HG02870 (cell line): ENCODE measurements at regions not wholly inside any gene's neighbourhood (a gene's known extent, or its start where the extent isn't known, plus 50 kb on each side); places are given as distances from the start of the nearest gene placed in this dataset.

Source experiments
- ATAC-seq: cut with Tn5 transposase; IDR thresholded peaks from one replicate; pipeline ENCODE4 v1.9.1; 2021; ENCODE audit warnings: mild to moderate bottlenecking, moderate library complexity; ENCODE audit not compliant: unreplicated experiment

GRCh38 chr13:50513300-50513877, 330.1 kb downstream of the DLEU7 start:
- no peak for ATAC-seq

- ATAC-seq = no peak
Measured at GRCh38 chr13:50514249-50514648, 329.2 kb downstream of the DLEU7 start.

GRCh38 chr13:50518131-50518530, 325.4 kb downstream of the DLEU7 start:
- ATAC-seq = no peak

GRCh38 chr13:50518781-50519201, 324.7 kb downstream of the DLEU7 start:
- ATAC-seq = no peak

DNA sequence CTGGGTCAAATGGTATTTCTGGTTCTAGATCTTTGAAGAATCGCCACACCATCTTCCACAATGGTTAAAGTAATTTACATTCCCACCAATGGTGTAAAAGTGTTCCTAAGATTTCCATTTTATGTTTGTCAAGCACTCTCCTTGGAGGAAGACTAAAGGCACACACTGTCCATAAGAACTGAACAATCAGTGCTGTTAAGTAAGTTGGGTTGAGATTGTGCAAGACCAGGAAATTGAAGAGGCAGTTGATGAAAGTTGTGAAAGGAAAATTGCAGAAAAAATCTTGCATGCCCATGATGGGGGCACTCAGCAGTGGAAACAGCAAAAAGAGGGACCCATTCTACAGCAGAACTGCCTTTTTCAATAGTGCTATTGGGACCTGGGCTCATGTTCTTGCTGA, 323.6 kb downstream of the DLEU7 start:
- ATAC-seq = no peak

- ATAC-seq = no peak
Measured at GRCh38 chr13:50521006-50521830, 322.3 kb downstream of the DLEU7 start.

DNA sequence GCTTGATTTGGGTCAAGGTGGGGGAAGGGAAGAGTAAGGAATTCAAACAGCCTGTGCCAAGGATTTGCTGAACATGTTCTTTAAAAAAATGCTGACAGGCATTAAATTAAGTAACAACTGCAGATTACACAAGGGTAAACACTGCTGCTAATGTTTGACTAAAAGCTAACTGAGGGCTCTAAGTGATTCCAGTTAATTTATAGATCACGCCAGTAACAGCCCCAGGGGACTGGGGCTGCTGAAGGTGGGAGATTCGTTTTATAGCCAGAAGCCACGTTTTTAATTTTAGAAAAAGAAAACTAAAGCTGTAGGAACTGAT, 321.7 kb downstream of the DLEU7 start:
- ATAC-seq = no peak

GRCh38 chr13:50522506-50522905, 321.0 kb downstream of the DLEU7 start:
- no peak for ATAC-seq

GRCh38 chr13:50523307-50523706, 320.2 kb downstream of the DLEU7 start:
- ATAC-seq = no peak

DNA sequence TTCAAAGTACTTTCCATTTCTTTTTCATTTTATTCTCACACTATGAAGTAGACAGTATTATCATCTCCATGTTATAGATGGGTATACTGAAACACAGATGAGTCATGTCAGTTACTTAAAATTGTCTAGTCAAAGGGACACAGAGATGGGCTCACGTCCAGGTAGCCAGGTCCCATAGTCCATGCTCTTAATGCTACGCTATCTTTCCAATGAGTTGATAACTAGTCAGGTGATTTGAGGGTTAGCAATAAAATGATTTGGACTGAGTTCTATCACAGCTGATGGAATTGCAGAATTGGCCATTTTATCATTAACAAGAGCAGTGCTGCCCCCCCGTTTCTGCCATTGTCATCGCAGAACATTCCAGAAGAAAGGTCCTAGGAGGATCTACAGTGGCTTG, 318.9 kb downstream of the DLEU7 start:
- ATAC-seq = no peak

DNA sequence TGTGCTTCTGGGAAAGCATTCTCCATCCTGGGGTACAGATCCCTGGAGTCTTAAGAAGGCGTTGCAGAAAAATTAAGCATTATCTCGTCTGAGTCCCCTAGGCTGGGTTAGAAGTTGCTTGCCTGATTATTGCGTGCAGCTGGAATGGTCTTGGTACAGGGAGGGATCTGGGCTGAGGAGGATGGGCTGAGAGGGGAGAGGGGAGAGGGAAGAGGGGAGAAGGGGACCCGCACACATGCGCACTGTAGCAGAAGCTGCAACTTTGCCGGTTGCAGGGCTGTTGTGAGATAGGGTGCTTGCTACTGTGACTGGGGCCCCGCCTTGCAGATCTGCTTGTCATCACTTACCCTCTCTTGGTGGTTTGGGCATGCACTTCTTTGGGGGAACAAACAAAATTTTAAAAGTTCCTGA, 316.8 kb downstream of the DLEU7 start:
- ATAC-seq = no peak

DNA sequence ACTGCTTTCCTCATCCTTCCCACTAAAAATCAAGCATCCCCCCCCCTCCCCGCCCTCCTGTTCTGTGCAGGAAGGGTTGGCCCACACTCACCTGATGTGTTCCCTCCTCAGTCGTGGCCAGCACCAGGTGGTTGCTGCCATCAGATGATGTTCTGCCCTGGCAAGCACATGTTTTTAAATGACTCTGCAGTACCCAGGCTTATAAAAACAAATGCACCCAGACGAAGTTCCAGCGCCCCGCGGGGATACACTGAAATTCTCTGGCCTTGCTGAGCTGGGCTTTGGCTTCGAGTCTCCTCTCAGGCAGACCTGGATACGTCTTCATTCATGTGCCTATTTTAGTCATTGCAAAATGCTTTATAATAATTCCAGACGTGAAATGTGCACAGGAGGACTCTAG, 316.3 kb downstream of the DLEU7 start:
- ATAC-seq = no peak

DNA sequence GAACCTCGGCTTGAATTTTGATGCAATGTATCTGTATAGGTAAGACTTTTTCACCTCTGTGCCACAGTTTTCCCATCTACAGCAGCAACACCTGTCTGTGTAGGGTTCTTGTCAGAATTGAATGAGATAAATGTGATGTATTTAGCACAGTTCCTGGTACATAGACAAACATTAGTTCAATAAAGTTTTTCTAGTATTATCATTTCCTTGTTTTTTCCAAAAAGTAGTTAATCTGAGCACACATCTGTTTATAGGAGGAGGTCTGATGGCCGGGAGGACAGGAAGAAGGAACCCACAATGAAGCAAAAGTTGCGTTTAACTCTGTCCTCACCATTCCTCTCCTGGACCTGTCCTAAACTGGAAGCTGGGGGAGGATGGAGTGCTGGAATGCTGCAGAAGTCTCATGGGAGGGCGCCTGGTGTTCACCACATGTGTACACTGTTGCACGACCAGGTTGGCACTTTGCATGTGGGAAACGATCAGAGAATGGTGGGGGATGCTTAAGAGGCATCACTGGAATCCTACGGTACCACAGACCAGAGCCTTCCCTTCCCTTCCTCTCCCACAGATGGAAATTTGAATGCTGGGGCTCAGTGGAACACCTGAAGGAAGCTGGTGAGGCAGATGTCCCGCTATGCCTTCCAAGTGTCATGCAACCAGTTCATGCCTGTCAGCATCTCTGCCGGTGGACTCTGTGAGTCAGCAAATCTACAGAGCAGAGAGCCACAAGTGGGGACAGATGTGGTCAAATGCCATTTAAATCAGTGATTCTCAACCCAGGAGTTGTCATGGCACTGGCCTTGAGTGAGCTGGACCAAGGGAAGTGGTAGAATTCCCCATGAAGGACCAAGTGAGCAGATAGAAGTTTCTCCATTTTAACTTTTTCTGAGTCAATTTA, 315.6 kb downstream of the DLEU7 start:
- ATAC-seq = no peak

DNA sequence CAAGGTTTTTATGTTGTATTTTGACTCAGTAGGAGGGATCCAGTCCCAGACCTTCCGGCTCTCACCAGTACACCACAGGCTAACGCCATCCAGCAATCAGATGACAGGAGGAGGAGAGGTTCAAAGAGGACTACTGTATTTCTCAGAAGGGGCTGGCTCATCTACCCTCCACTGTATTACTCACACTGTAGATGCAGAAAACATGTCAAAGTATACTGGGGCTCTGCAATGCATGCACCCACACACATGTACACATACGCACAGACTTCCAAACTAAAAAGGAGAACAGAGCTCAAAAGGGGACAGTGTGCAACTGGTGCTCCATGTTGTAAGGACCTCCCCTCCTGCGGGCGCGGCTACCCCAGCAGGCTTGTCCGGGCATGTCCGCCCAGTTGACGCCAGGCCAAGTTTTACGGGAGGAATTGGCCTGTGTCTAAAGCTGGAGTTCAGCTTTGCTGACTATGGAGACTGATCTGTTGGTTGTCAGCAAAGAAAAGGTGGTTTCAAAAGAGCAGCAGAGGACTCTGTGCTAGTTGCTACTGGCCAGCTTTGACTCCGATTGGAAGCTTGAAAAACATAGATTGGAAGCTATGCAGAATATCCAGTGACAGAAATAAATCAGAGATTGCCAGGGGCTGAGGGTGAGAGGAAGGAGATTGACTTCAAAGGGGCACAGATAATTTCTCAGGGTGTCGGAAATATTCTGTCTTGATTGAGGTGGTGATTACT, 314.2 kb downstream of the DLEU7 start:
- ATAC-seq = no peak

DNA sequence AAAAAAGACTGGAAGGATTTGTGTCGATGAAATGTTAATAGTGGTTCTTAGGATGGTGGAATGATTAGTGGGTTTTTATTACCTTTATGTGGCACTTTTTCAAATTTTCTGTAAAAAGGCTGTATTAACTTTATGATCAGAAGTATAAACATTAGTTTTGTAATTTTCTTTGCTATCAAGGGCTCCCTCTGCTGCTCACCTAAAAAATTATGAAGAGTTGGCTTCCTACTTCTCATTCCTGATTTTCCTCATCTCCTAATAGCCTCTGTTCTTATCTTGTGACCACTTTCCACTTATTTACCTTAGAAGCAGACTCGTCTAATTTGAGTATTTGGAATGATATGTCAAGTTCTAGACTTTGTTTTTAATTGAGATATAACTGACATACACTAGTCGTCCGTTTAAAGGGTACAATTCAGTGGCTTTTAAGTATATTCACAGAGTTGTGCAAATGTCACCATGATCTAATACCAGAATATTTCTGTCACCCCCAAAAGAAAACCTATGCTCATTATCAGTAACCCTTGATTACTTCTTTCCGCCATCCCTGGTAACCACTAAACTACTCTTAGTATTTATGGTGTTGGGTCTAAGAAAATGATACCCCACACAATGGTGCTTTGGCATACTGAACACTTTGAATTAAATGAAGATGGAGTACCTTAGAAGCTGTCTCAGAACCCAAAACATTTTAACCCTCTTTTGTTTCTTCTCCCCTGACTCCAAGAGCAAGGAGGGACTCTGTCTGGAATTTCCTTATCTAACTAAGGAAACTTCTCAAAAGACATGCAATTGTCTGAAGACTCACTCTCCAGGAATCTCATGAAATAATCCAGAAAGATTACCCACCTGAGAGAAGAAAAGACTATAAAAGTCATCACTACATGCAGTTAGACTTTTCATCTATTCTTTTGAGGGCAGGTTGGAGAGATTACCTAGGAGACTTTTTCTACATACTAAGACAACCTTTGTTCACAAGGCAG, 311.3 kb downstream of the DLEU7 start:
- no peak for ATAC-seq

DNA sequence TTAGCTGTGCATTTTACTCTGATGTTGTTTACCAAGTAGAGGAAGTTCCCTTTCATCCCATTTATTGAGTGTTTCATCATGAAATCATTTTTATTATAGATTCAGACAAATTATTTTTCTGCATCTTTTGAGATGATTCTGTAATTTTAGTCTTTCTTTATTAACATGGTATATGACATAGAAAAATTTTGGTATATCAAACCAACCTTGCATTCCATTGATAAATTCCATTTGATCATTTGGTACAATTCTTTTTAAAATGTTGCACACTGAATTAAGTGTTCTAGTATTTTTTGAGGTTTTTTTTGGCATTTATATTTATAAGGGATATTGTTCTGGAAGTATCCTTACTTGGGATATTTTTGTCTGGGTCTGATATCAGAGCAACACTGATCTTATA, 308.4 kb downstream of the DLEU7 start:
- no peak for ATAC-seq

GRCh38 chr13:50537029-50537428, 306.5 kb downstream of the DLEU7 start:
- ATAC-seq = no peak

GRCh38 chr13:50539791-50540530, 303.5 kb downstream of the DLEU7 start:
- no peak for ATAC-seq

GRCh38 chr13:50543141-50543540, 300.4 kb downstream of the DLEU7 start:
- ATAC-seq = no peak
